Lung microvascular endothelial cell (primary cell): ENCODE measurements at regions not wholly inside any gene's neighbourhood (a gene's known extent, or its start where the extent isn't known, plus 50 kb on each side); places are given as distances from the start of the nearest gene placed in this dataset.
"Not testable (repeated sequence)": the region's sequence is repeated elsewhere in the genome, so short reads cannot be mapped to it uniquely, and the experiment has no call there.

Experiments
- DNase-seq, 2 donors: peaks; one replicate each; pipeline versions ENCODE4 v3.0.0 to v3.0.0-alpha.2; 2010; ENCODE audit warnings: low read depth in 2 of 2

DNA sequence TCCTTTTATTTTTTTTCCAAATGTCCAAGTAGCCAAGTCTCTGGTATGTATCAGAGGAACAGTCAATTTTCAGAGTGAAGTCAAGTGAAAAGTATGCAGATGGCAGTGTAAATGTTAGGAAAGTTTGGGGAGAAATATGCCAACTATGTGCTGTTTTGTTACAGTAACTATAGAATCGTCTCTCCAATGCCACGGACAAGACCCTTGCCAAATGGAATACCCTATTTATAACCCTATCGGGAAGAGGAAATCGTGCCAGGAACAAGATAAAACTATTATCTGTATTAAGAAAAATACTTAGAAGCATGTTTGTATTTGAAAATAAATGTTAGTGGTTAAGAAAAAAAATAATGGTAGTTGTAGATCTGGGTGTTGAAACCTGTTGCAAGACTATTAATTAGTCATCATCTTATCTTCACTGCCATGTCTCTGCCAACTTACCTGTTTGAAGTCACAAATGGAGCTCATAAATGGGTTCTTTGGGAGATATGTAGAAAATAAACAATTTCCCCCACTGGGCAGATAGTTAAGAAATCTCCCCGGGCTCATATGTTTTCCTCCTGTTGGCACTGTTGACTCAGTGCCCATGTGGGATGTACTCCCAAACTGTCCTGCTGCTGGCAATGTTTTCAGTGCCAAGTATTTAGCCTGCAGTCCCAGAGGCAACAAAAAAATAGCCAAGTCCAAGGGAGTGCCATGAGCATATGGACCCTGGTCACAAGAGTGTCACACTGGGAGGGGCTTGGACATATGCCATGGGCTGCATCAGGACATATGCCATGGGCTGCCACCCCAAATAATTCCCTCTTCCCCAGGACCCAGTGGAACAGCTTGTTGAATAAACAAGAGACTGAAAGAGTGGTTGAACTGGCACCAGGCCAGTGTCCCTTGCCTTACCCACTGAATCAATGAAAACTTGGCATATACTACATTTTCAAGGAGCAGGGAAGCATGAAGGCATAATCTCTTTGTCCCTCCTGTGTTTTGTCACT lies 366.9 kb downstream of the OSR1 start:
- DNase-seq: peak; percentile 1 to 66

DNA sequence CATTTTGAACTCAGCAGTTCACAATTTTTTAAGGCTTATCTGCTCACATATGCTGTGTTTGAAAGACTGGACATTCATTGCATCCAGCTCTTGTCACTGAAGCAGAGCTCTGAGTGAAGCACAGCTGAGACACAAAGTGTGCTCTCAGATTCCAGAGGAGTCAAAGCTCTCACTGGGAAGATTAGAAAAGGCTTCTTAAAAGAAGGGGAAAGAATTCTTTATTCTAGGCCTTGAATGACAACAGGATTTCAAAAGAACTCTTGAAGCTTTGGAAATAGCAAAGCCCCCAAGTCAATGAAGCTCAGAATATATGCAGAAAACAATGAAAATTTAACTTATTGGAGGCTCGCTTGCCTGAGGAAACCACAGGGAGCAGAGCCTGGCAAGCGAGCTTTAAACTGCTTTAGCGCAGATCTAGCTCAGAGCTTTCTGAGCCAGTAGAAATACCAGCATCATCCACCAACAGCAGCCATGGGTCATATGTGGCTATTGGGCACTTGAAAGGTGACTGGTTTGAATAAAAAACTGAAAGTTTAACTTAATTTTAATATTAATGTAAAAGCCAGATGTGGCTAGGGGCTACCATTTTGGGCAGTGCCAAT lies 369.7 kb downstream of the OSR1 start:
- no peak for DNase-seq

- peak; percentile 63 to 64 for DNase-seq
Measured at GRCh38 chr2:18987592-18988073, 370.8 kb downstream of the OSR1 start.

- no peak for DNase-seq
Measured at GRCh38 chr2:18987016-18987415, 371.4 kb downstream of the OSR1 start.

DNA sequence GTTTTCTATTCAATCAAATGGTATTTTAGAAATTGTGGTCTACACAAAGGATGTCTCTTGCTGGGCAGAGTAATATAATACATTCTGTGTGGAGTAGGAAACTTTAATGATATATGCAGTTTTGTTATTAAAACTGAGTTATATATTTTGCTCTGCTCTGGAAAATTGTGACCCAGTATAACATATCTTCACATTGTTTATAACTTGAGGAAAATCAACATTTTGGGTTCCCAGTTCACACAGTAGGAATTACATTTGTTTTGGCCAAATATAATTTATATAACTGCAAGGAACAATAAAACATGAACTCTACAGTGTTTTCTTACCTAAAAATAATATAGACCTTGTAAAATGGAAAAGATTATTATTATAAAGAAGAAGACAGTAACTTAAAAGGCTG lies 372.4 kb downstream of the OSR1 start:
- no peak for DNase-seq

DNA sequence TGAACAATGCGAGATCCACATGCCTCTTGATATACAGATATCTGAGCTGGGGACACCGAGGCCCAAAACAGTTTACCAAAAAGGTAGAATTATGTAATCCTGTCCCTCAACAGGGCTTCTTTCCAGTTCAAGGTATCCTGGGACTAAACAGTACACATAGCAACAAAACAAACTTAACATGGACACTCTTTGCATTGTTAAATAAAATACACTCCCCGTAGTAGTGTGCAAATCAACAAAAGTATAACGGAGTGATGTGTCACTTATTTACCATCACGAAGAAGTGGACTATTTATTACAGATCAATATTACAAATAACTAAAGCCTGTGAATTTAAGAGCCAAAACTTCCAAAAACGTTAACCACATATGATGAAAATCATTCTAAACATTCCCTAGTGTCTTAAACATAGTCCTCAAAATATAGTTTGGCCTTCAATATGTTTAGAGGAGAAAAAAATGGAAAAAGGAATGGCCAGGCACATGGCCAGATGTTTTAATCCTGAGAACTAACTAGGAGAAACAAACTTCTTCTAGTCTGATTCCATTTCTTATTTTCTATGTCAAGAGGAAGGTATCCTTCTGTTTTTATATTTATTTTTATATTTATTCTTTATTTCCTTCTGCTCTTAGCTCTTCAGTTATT lies 377.5 kb downstream of the OSR1 start:
- DNase-seq: no peak

- DNase-seq: peak; percentile 2 to 68
Measured at GRCh38 chr2:18980104-18980785, 378.2 kb downstream of the OSR1 start.

DNA sequence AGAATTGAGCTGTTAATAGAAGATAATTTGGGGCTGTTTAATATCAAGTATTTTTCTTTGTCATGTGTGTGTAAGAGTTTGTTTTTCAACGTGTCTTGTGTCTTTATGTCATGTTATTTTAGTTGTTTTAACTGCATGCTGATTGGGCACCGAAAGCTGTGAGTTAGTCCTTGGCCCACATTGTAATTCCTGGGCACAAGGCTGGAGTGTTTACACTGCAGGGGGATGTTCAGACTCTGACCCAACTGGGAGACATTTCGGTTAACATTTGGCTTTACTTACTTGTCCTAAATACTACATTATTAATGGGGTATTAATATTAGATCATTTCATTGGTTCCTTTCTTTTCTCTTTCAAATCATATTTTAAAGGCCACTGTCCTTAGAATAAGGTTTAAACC lies 381.0 kb downstream of the OSR1 start:
- DNase-seq: no peak

DNA sequence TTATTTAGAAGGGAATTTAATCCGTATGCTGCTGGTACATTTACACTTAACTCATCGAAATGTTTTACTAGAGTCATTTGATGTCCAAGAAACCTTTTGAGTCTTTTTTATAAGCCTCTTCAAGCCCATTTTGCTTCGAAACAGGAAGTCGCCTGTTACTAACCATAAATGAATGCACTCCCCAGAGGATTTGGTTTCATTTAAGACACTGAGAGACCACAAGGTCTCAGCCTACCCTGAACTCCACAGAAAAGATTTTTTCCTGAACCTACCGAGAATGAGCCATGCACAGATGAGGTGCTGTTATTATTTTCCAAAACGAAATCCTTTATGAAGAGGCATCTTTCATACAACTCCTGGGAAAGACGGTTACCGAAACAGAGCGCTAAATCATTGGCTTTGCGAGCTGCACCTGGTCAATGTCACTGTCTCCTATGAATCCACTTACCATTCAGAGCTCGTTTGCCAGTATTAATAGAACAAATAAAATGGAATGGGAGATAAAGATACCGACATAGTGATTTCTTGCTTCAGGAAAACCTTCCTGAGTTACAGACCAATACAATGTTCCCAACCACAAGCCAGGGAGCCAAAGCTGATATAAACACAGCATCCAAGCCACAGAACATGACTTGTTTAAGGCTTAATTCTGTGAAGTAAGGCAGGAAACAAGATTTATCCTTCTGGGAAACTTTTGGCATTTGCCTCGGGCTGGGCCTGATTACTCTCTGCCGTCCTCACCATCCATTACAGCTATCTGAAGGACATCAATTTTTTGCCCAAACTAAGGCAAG lies 382.1 kb downstream of the OSR1 start:
- DNase-seq: no peak

- DNase-seq: no peak
Measured at GRCh38 chr2:18975506-18976167, 382.8 kb downstream of the OSR1 start.

- DNase-seq: no peak
Measured at GRCh38 chr2:18971628-18972027, 382.3 kb upstream of the NT5C1B start.

- DNase-seq: no peak
Measured at GRCh38 chr2:18971069-18971378, 381.7 kb upstream of the NT5C1B start.

GRCh38 chr2:18966131-18966530 lies 376.8 kb upstream of the NT5C1B start:
- no peak for DNase-seq

GRCh38 chr2:18963739-18964256 lies 374.4 kb upstream of the NT5C1B start:
- DNase-seq: not testable (repeated sequence)

DNA sequence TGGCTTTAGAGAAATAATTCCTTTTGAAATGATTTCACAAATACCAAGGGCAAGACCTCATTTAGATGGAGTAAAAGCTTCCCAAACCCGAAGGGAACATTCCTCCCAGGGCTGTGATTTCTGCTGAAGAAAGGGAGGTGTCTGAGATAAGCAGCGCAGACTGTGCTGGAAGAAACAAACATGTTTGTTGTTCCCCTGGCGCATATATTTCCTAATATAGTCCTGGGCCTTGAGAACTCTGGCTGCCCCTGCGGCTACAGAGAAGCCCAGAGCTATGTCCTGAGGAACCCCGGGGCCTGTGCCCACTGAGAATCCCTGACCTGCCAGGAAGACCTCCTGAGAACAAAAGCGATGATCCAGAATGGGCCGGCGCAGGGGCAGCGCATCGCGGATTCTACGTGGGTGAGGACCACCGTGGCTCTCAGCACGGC lies 372.6 kb upstream of the NT5C1B start:
- DNase-seq: no peak

DNA sequence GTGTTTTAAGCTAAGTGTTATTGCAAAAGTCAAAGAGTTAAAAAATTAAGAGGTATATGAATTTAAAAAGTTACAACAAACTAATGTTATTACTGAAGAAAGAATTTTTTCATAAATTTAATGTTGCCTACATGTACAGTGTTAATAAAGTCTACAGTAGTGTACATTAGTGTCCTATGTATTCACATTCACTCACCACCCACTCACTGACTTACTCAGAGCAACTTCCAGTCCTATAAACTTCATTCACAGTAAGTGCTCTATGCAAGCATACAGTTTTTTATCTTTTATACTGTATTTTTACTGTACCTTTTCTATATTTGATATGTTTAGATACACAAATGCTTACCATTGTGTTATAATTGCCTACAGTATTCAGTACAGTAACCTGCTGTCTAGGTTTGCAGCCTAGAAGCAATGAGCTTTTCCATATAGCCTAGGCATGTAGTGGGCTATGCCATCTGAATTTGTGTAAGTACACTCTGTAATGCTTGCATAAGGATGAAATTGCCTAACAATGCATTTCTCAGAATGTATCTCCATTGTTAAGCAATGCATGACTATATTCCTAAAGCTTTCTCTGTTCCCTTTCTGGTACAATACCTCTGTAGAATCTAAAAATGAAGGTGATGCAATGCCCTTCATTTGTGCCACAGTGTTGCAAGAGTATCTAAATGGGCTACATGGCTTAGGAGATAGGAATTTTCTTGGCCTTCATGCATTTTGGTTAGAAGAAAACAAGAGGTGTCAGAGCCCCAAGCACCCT lies 370.8 kb upstream of the NT5C1B start:
- DNase-seq: no peak

GRCh38 chr2:18959200-18959599 lies 369.8 kb upstream of the NT5C1B start:
- no peak for DNase-seq

DNA sequence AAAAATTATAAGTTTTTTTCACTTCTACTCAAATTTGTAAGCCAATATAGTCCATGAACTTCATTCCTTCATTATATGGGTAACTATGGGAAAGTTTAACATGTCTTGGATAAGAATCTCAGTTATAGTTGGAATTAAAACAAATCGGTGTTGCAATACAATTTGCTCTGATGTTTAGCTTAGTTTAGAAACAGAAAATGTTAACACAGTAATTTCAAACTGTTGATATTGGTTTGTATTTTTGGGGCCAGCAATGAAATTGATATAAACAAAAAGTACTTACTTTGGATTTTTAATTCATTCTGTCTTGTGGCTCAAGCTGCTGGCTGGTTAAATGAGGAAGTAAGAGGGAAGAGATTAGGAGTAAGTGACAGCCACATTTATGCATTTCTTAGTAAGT lies 368.5 kb upstream of the NT5C1B start:
- DNase-seq: no peak

GRCh38 chr2:18950361-18950851 lies 361.0 kb upstream of the NT5C1B start:
- DNase-seq: no peak
